DND-41 (cell line): ENCODE measurements at regions not wholly inside any gene's neighbourhood (a gene's known extent, or its start where the extent isn't known, plus 50 kb on each side); places are given as distances from the start of the nearest gene placed in this dataset.

ENCODE experiments used
- EZH2 ChIP-seq: IDR thresholded peaks from 3 replicates; pipeline ENCODE4 v1.6.1; 2012; ENCODE audit warnings: borderline replicate concordance, low read depth, mild to moderate bottlenecking, moderate library complexity, low read length, inconsistent platforms; ENCODE audit not compliant: severe bottlenecking
- TF ChIP-seq, protein P1 (sequence below): IDR thresholded peaks from 2 replicates; pipeline ENCODE4 v1.5.1; 2012; ENCODE audit warnings: borderline replicate concordance, low read length, moderate library complexity, mild to moderate bottlenecking; ENCODE audit not compliant: poor library complexity, severe bottlenecking; ENCODE audit errors: extremely low read depth

DNA sequence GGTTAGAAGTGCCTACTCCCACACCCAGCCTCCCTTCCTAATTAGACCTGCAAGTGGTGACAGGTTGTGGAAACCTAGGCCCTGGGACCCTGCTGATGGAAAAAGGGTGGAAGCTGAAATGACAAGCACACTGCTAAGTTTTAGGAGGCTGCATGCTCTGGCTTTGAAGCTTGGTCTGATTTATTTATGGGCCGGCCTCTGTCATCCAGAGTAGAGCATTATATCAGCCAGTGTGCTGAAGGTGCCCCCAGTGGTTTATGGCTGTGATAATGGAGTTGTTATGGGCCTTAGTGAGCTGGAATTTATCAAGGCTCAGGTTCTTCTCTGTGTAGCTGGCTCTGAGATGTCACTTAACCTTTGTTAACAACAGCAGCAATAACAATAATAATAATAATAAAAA is 142.6 kb downstream of the UTP18 start:
- TF ChIP-seq EZH2, result no peak
- TF ChIP-seq, protein P1, sequence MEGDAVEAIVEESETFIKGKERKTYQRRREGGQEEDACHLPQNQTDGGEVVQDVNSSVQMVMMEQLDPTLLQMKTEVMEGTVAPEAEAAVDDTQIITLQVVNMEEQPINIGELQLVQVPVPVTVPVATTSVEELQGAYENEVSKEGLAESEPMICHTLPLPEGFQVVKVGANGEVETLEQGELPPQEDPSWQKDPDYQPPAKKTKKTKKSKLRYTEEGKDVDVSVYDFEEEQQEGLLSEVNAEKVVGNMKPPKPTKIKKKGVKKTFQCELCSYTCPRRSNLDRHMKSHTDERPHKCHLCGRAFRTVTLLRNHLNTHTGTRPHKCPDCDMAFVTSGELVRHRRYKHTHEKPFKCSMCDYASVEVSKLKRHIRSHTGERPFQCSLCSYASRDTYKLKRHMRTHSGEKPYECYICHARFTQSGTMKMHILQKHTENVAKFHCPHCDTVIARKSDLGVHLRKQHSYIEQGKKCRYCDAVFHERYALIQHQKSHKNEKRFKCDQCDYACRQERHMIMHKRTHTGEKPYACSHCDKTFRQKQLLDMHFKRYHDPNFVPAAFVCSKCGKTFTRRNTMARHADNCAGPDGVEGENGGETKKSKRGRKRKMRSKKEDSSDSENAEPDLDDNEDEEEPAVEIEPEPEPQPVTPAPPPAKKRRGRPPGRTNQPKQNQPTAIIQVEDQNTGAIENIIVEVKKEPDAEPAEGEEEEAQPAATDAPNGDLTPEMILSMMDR, result no peak
